ENCODE measurements at regions not wholly inside any gene's neighbourhood (a gene's known extent, or its start where the extent isn't known, plus 50 kb on each side); places are given as distances from the start of the nearest gene placed in this dataset.

DNA sequence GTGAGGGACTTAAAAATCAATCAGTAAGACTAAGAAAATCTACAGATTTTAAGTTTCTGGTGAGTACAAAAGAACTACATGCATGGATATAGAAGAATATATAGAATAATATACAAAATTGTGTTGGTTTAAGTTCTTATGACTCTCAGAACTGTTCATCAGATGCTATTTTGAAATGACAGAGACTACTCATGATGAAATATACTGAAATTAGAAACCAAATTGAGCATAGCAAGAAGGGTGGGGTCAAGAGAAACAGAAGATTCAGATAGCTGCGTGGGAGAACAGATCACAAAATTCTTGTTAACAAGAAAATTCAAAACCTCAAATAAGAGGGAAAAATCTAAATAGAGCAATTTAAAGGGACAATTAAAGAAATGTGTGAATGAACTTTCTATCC lies 2125.3 kb upstream of the RAG2 start:
- no peak for DNase-seq (ENCODE audit: low read depth in 1 of 2, low spot score in 1 of 2)
- Histone ChIP-seq H3K4me3 (no peak overlapping the region), H3K36me3 (no peaks in the 10 kb centered on the region), H3K4me1 (ENCODE audit: low read depth) (no peaks in the 10 kb centered on the region), H3K9me3 (ENCODE audit: low read depth) (no peaks in the 10 kb centered on the region), H3K27ac (no peak overlapping the region), H3K27me3 (no peaks in the 10 kb centered on the region)
- no peak for TF ChIP-seq CTCF (IDR thresholded peaks at IDR 0.05; ENCODE audit: low read depth, low read length)

GRCh38 chr11:38721586-38722315 lies 2123.7 kb upstream of the RAG2 start:
- no peak for TF ChIP-seq CTCF (IDR thresholded peaks at IDR 0.05; ENCODE audit: low read depth, low read length)
- Histone ChIP-seq H3K4me1 (ENCODE audit: low read depth) (no peaks in the 10 kb centered on the region), H3K4me3 (no peak overlapping the region), H3K27ac (no peak overlapping the region), H3K27me3 (no peaks in the 10 kb centered on the region), H3K36me3 (no peaks in the 10 kb centered on the region), H3K9me3 (ENCODE audit: low read depth) (no peaks in the 10 kb centered on the region)
- DNase-seq (ENCODE audit: low read depth in 1 of 2, low spot score in 1 of 2) = no peak

GRCh38 chr11:38718659-38719058 lies 2120.6 kb upstream of the RAG2 start:
- Histone ChIP-seq H3K9me3 (ENCODE audit: low read depth) (no peaks in the 10 kb centered on the region), H3K27ac (no peak overlapping the region), H3K27me3 (no peaks in the 10 kb centered on the region), H3K4me1 (ENCODE audit: low read depth) (no peaks in the 10 kb centered on the region), H3K4me3 (no peak overlapping the region), H3K36me3 (no peaks in the 10 kb centered on the region)
- DNase-seq (ENCODE audit: low read depth in 1 of 2, low spot score in 1 of 2) = peak in 1 of 2 donors; percentile 19
- no peak for TF ChIP-seq CTCF (IDR thresholded peaks at IDR 0.05; ENCODE audit: low read depth, low read length)

DNA sequence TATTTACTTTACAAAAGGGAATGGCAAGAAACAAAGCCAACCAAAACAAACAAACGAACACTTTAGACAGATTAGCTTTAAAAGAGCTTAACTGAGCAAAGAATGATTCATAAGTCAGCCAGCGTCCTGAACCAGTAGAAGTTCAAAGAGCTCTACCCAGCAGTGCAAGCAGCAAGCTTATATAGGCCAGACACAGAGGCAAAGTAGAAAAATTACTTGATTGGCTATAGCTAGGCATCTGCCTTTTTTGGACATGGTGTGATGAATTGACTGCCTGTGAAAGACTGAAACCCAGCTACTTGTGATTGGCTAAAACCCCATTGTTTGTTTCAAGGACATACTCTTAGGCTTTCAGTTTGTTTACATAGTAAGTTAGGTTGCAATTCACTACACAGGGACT lies 2120.0 kb upstream of the RAG2 start:
- Histone ChIP-seq H3K36me3 (no peaks in the 10 kb centered on the region), H3K4me1 (ENCODE audit: low read depth) (no peaks in the 10 kb centered on the region), H3K4me3 (no peak overlapping the region), H3K27me3 (no peaks in the 10 kb centered on the region), H3K27ac (no peak overlapping the region), H3K9me3 (ENCODE audit: low read depth) (no peaks in the 10 kb centered on the region)
- DNase-seq (ENCODE audit: low read depth in 1 of 2, low spot score in 1 of 2) = peak in 1 of 2 donors; percentile 2
- no peak for TF ChIP-seq CTCF (IDR thresholded peaks at IDR 0.05; ENCODE audit: low read depth, low read length)

DNA sequence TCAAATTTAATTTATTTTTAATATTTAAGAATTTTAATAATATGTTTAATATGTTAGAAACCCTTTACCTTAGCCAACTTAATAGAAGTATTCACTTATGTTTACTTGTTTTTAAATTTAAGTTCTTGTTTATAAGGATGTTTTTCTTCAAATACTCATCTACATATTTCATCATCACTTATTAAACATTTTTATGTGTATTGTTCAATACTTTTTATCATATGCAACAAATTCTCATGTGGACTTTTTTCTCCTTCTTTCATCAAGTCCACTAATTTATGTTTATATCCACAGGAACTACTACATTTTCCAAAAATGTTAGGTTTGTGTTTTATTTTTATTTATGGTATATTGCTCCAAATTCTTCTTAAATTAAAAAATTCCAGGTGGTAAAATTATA lies 2113.1 kb upstream of the RAG2 start:
- Histone ChIP-seq H3K27me3 (no peaks in the 10 kb centered on the region), H3K4me3 (no peak overlapping the region), H3K36me3 (no peaks in the 10 kb centered on the region), H3K27ac (no peak overlapping the region), H3K4me1 (ENCODE audit: low read depth) (no peaks in the 10 kb centered on the region), H3K9me3 (ENCODE audit: low read depth) (no peaks in the 10 kb centered on the region)
- DNase-seq (ENCODE audit: low read depth in 1 of 2, low spot score in 1 of 2) = no peak
- TF ChIP-seq CTCF (IDR thresholded peaks at IDR 0.05; ENCODE audit: low read depth, low read length) = no peak
